ENCODE measurements at regions not wholly inside any gene's neighbourhood (a gene's known extent, or its start where the extent isn't known, plus 50 kb on each side); places are given as distances from the start of the nearest gene placed in this dataset.

DNA sequence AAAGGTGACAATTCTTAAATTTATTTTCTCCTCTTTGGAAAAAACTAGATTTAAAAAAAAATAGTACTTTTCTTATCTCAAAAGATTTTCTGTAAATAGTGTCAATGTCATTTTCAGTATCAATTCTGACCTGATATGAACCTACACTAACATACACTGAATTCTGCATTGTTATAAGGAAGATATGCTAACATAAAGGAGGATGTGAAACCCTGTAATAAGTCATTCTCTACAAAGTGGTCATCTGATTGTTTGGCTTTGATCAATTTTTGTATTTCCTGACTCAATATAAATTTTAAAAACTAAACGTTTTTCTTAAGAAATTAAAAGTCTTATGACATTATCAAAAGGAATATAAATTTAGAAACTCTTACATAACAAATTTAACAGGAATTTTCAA is 233.6 kb upstream of the EDIL3 start:
- CTCF ChIA-PET: no interaction called here
- TF ChIP-seq, protein P1, sequence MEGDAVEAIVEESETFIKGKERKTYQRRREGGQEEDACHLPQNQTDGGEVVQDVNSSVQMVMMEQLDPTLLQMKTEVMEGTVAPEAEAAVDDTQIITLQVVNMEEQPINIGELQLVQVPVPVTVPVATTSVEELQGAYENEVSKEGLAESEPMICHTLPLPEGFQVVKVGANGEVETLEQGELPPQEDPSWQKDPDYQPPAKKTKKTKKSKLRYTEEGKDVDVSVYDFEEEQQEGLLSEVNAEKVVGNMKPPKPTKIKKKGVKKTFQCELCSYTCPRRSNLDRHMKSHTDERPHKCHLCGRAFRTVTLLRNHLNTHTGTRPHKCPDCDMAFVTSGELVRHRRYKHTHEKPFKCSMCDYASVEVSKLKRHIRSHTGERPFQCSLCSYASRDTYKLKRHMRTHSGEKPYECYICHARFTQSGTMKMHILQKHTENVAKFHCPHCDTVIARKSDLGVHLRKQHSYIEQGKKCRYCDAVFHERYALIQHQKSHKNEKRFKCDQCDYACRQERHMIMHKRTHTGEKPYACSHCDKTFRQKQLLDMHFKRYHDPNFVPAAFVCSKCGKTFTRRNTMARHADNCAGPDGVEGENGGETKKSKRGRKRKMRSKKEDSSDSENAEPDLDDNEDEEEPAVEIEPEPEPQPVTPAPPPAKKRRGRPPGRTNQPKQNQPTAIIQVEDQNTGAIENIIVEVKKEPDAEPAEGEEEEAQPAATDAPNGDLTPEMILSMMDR (conservative IDR thresholded peaks at IDR 0.05; ENCODE audit: low read depth): no peak
- POLR2A ChIA-PET (ENCODE audit: low non-redundant PET): no interaction called here
- H3K27ac ChIP-seq: no peak overlapping the region
- DNase-seq (ENCODE audit: low spot score): no peak

DNA sequence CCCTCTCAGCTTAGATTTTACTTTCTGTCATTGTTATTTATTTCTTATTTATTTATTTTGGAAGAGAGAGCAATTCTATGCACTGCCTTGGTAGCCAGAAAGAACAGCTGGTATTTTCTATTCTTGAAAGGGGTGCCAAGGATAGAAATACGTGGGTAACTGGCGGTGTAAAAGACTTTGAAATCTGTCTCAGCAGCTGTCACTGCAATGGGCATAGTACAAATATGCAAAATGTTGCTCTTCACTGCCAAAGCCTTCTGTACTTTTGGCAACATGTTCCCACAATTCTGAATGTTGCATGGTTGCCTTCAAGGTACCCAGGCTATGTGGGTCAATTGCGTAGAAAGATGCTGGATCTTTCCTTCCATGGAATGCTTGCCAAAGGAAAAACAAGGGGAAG is 230.2 kb upstream of the EDIL3 start:
- DNase-seq (ENCODE audit: low spot score): no peak
- ChIA-PET POLR2A (ENCODE audit: low non-redundant PET) (no interaction called here), CTCF (no interaction called here)
- TF ChIP-seq, protein P1 (conservative IDR thresholded peaks at IDR 0.05; ENCODE audit: low read depth): no peak
- no peak overlapping the region for H3K27ac ChIP-seq

DNA sequence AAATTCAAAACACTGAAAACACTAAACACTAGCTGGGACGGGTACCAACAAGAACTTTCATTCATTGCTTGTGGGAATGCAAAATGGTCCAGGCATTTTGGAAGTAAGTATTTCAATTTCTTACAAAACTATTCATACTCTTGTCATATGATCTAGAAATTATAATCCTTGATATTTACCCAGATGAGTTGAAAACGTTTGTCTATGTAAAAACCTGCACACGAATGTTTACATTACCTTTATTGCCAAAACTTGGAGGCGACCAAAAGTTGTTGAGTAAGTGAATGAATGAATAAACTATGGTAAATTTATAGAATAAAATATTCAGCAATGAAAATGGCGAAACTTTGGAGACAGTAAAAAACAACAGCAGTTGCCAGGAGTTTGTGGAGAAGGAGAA is 222.1 kb upstream of the EDIL3 start:
- no peak overlapping the region for H3K27ac ChIP-seq
- POLR2A ChIA-PET (ENCODE audit: low non-redundant PET): no interaction called here
- TF ChIP-seq, protein P1 (conservative IDR thresholded peaks at IDR 0.05; ENCODE audit: low read depth): no peak
- no peak for DNase-seq (ENCODE audit: low spot score)
- CTCF ChIA-PET: no interaction called here

DNA sequence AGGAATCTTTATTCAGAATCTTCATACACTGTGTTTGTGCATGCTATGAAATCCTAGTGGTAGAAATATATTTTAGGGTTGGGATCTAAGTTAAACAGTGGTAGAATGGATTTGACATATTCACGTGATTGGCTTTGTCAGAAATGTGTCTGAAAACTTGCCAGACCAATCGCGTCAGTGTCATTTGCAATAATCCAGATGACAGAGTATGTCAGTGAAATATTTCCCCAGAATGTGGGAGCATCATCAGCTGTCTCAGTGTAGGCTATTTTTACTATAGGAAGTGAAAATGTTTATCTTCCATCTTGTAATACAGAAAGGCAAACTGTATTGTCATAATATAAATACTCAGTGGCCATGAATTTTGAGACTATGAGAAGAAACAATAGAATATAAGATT is 220.6 kb upstream of the EDIL3 start:
- POLR2A ChIA-PET (ENCODE audit: low non-redundant PET): no interaction called here
- DNase-seq (ENCODE audit: low spot score): no peak
- TF ChIP-seq, protein P1 (conservative IDR thresholded peaks at IDR 0.05; ENCODE audit: low read depth): no peak
- H3K27ac ChIP-seq: no peak overlapping the region
- CTCF ChIA-PET: interaction anchor here (1.3 kb wide), 1 partner anchor 16 kb away, joined by 3 read pairs; no protein-coding TSS in a partner anchor

DNA sequence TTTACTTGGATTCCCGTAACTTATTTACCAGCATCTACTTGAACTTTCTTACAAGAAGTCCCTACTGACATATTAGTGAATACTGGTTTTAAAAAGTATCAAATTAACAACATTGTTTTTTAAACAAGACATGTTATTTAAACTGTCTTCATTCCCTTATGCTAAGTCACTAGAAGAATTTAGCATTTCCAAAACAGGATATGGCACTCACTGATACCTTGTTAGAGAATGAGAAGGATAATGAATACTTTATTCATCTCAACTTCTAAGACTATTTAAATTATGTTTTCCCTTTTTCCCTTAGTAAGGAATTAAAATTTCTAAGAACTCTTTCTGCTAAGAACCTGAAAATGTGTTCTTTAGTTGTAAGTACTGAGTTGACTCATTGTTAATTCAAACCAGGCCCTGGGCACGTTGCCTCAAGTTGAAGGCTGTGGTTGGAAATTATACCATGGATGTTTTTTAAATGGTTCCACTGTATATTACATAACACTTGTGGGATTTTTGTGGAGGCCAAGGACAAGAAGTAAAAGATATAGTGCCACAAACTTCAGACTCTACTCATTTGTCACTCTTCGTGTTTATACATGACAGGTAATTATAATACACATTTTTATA is 219.0 kb upstream of the EDIL3 start:
- H3K27ac ChIP-seq: no peak overlapping the region
- ChIA-PET CTCF (no interaction called here), POLR2A (ENCODE audit: low non-redundant PET) (no interaction called here)
- no peak for DNase-seq (ENCODE audit: low spot score)
- TF ChIP-seq, protein P1 (conservative IDR thresholded peaks at IDR 0.05; ENCODE audit: low read depth): no peak

DNA sequence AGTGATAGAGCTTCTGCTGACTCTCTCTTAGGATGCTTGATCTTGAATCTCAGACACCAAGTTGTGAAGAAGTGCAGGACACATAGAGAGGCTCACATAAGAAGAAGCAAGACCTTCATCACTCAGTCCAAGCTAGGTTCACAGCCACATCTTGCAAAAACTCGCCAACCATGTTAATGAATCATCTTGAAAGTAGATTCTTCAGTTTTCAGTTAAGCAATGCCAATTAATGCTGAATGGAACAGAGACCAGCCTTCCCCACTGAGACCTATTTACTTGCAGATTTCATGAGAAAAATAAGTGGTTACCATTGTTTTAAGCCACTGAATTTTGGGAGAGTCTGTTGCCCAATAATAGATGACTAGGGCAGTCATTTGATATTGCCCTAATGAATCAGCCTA is 217.7 kb upstream of the EDIL3 start:
- ChIA-PET CTCF (no interaction called here), POLR2A (ENCODE audit: low non-redundant PET) (no interaction called here)
- no peak overlapping the region for H3K27ac ChIP-seq
- TF ChIP-seq, protein P1 (conservative IDR thresholded peaks at IDR 0.05; ENCODE audit: low read depth): no peak
- DNase-seq (ENCODE audit: low spot score): no peak
